Vagina (tissue), 2 donors: ENCODE measurements at regions not wholly inside any gene's neighbourhood (a gene's known extent, or its start where the extent isn't known, plus 50 kb on each side); places are given as distances from the start of the nearest gene placed in this dataset.

ENCODE experiments used
- CTCF ChIP-seq, 3 experiments: fragments of 450-650 bp in 2 of 3; fragments of 200-600 bp in 1 of 3; sonication (generic) in 1 of 3; IDR thresholded peaks; one replicate each; pipeline ENCODE4 v1.5.1; 2017 to 2019; ENCODE audit warnings: antibody characterized with exemption in 3 of 3, mild to moderate bottlenecking in 2 of 3, moderate library complexity in 2 of 3
- POLR2A ChIP-seq, 2 donors: fragments of 450-650 bp; IDR thresholded peaks; one replicate each; pipeline ENCODE4 v1.6.1; 2017; ENCODE audit warnings: antibody characterized with exemption in 2 of 2, mild to moderate bottlenecking in 2 of 2, moderate library complexity in 2 of 2
- POLR2AphosphoS5 ChIP-seq, 2 donors: sonication (generic); formaldehyde crosslinking; IDR thresholded peaks; one replicate each; pipeline ENCODE4 v1.9.0; 2017; ENCODE audit warnings: antibody characterized with exemption in 2 of 2, mild to moderate bottlenecking in 2 of 2, low read depth in 1 of 2; ENCODE audit not compliant: insufficient read depth in 1 of 2

GRCh38 chr10:4080225-4080805 lies 295.3 kb upstream of the KLF6 start:
- no peak for TF ChIP-seq CTCF (IDR thresholded peaks at IDR 0.05)
- TF ChIP-seq POLR2AphosphoS5 (IDR thresholded peaks at IDR 0.05; ENCODE audit: insufficient read depth in 1 of 2, low read depth in 1 of 2): no peak
- no peak for TF ChIP-seq POLR2A (IDR thresholded peaks at IDR 0.05)
